ENCODE measurements at regions not wholly inside any gene's neighbourhood (a gene's known extent, or its start where the extent isn't known, plus 50 kb on each side); places are given as distances from the start of the nearest gene placed in this dataset.
"Not testable (repeated sequence)": the region's sequence is repeated elsewhere in the genome, so short reads cannot be mapped to it uniquely, and the experiment has no call there.

GRCh38 chr7:125279961-125280360 is 350.3 kb upstream of the POT1 start:
- H3K4me3 ChIP-seq (ENCODE audit: low read depth, low read length) = no peak overlapping the region
- ChIA-PET POLR2A (no interaction called here), CTCF (no interaction called here)
- DNase-seq (ENCODE audit: low read depth) = no peak
- H3K27me3 ChIP-seq (ENCODE audit: control insufficient read depth, insufficient read depth, low read length) = no peaks in the 10 kb centered on the region
- no peak for TF ChIP-seq CTCF (IDR thresholded peaks at IDR 0.05; ENCODE audit: insufficient read depth, low read depth, low read length)
- no peaks in the 10 kb centered on the region for H3K36me3 ChIP-seq (ENCODE audit: control insufficient read depth, insufficient read depth, low read length)

GRCh38 chr7:125278318-125278717 is 348.7 kb upstream of the POT1 start:
- no peak for DNase-seq (ENCODE audit: low read depth)
- ChIA-PET POLR2A (no interaction called here), CTCF (no interaction called here)
- Histone ChIP-seq H3K36me3 (ENCODE audit: control insufficient read depth, insufficient read depth, low read length) (no peaks in the 10 kb centered on the region), H3K27me3 (ENCODE audit: control insufficient read depth, insufficient read depth, low read length) (no peaks in the 10 kb centered on the region), H3K4me3 (ENCODE audit: low read depth, low read length) (no peak overlapping the region)
- no peak for TF ChIP-seq CTCF (IDR thresholded peaks at IDR 0.05; ENCODE audit: insufficient read depth, low read depth, low read length)

GRCh38 chr7:125274742-125275141 is 345.1 kb upstream of the POT1 start:
- H3K27me3 ChIP-seq (ENCODE audit: control insufficient read depth, insufficient read depth, low read length); DNase-seq (ENCODE audit: low read depth); POLR2A ChIA-PET; H3K4me3 ChIP-seq (ENCODE audit: low read depth, low read length); CTCF ChIA-PET; H3K36me3 ChIP-seq (ENCODE audit: control insufficient read depth, insufficient read depth, low read length): not testable (repeated sequence)

- H3K4me3 ChIP-seq (ENCODE audit: low read depth, low read length); H3K27me3 ChIP-seq (ENCODE audit: control insufficient read depth, insufficient read depth, low read length); H3K36me3 ChIP-seq (ENCODE audit: control insufficient read depth, insufficient read depth, low read length); POLR2A ChIA-PET; CTCF ChIA-PET; DNase-seq (ENCODE audit: low read depth): not testable (repeated sequence)
Observed at GRCh38 chr7:125264174-125264856, 334.7 kb upstream of the POT1 start.

GRCh38 chr7:125258876-125259417 is 329.3 kb upstream of the POT1 start:
- H3K27me3 ChIP-seq (ENCODE audit: control insufficient read depth, insufficient read depth, low read length); CTCF ChIA-PET; H3K36me3 ChIP-seq (ENCODE audit: control insufficient read depth, insufficient read depth, low read length); H3K4me3 ChIP-seq (ENCODE audit: low read depth, low read length); POLR2A ChIA-PET; DNase-seq (ENCODE audit: low read depth): not testable (repeated sequence)

- no peak for TF ChIP-seq CTCF (IDR thresholded peaks at IDR 0.05; ENCODE audit: insufficient read depth, low read depth, low read length)
- Histone ChIP-seq H3K4me3 (ENCODE audit: low read depth, low read length) (no peak overlapping the region), H3K27me3 (ENCODE audit: control insufficient read depth, insufficient read depth, low read length) (no peaks in the 10 kb centered on the region), H3K36me3 (ENCODE audit: control insufficient read depth, insufficient read depth, low read length) (no peaks in the 10 kb centered on the region)
- no peak for DNase-seq (ENCODE audit: low read depth)
- ChIA-PET CTCF (no interaction called here), POLR2A (no interaction called here)
Observed at GRCh38 chr7:125257617-125258016, 328.0 kb upstream of the POT1 start.

- H3K27me3 ChIP-seq (ENCODE audit: control insufficient read depth, insufficient read depth, low read length) = no peaks in the 10 kb centered on the region
- no peaks in the 10 kb centered on the region for H3K36me3 ChIP-seq (ENCODE audit: control insufficient read depth, insufficient read depth, low read length)
- no peak for DNase-seq (ENCODE audit: low read depth)
- ChIA-PET CTCF (no interaction called here), POLR2A (no interaction called here)
- no peak overlapping the region for H3K4me3 ChIP-seq (ENCODE audit: low read depth, low read length)
- no peak for TF ChIP-seq CTCF (IDR thresholded peaks at IDR 0.05; ENCODE audit: insufficient read depth, low read depth, low read length)
Observed at GRCh38 chr7:125256446-125256845, 326.8 kb upstream of the POT1 start.
